Suprapubic skin (tissue), 3 donors: ENCODE measurements at regions not wholly inside any gene's neighbourhood (a gene's known extent, or its start where the extent isn't known, plus 50 kb on each side); places are given as distances from the start of the nearest gene placed in this dataset.

Experiments used
- CTCF ChIP-seq, 2 donors: fragments of 200-600 bp in 1 of 2; fragments of 450-650 bp in 1 of 2; sonication (generic) in 1 of 2; IDR thresholded peaks; one replicate each; pipeline ENCODE4 v1.5.1; 2016 to 2019; ENCODE audit warnings: antibody characterized with exemption in 2 of 2, mild to moderate bottlenecking in 1 of 2, moderate library complexity in 1 of 2
- EP300 ChIP-seq: sonication (generic); formaldehyde crosslinking; IDR thresholded peaks from one replicate; pipeline ENCODE4 v1.6.1; 2017; ENCODE audit warnings: antibody characterized with exemption

GRCh38 chr14:53581504-53581903, 375.1 kb downstream of the BMP4 start:
- TF ChIP-seq CTCF (IDR thresholded peaks at IDR 0.05) (no peak), EP300 (no peak)
